ENCODE measurements at regions not wholly inside any gene's neighbourhood (a gene's known extent, or its start where the extent isn't known, plus 50 kb on each side); places are given as distances from the start of the nearest gene placed in this dataset.

DNA sequence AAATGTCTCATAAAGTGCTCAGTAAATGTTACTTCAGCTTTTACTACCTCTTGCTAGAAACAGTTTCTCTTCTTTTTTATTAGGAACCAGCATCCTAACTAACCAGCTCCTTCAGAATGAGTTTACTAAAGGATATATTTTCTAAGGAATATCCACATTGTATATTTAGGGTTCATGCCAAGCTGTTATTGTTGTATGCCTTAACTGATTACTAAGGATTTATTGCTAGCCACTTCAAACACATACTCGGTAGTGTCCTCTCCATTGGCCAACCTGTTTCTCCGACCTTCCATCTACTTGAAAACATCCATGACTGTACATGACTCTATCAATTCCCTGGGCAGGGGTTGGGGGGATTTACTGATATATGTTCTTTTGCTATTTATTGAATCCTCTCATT lies 906.3 kb upstream of the SORCS1 start:
- TF ChIP-seq, protein P1, sequence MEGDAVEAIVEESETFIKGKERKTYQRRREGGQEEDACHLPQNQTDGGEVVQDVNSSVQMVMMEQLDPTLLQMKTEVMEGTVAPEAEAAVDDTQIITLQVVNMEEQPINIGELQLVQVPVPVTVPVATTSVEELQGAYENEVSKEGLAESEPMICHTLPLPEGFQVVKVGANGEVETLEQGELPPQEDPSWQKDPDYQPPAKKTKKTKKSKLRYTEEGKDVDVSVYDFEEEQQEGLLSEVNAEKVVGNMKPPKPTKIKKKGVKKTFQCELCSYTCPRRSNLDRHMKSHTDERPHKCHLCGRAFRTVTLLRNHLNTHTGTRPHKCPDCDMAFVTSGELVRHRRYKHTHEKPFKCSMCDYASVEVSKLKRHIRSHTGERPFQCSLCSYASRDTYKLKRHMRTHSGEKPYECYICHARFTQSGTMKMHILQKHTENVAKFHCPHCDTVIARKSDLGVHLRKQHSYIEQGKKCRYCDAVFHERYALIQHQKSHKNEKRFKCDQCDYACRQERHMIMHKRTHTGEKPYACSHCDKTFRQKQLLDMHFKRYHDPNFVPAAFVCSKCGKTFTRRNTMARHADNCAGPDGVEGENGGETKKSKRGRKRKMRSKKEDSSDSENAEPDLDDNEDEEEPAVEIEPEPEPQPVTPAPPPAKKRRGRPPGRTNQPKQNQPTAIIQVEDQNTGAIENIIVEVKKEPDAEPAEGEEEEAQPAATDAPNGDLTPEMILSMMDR (conservative IDR thresholded peaks at IDR 0.05; ENCODE audit: low read depth, low read length) = no peak
- no peak for TF ChIP-seq ELK1 (IDR thresholded peaks at IDR 0.05; ENCODE audit: borderline replicate concordance, low read depth, low read length)
- no peak for TF ChIP-seq POLR2A (IDR thresholded peaks at IDR 0.05; ENCODE audit: low read depth, low read length)
- no peak for TF ChIP-seq MXI1 (IDR thresholded peaks at IDR 0.05; ENCODE audit: borderline replicate concordance, low read depth, low read length)
- no peak for TF ChIP-seq RAD21 (IDR thresholded peaks at IDR 0.05; ENCODE audit: low read length)
- TF ChIP-seq BHLHE40 (IDR thresholded peaks at IDR 0.05; ENCODE audit: low read depth, low read length) = no peak

Measured in IMR-90 (cell line).